GM12872 (cell line): ENCODE measurements at regions not wholly inside any gene's neighbourhood (a gene's known extent, or its start where the extent isn't known, plus 50 kb on each side); places are given as distances from the start of the nearest gene placed in this dataset.

Experiments
- CTCF ChIP-seq: IDR thresholded peaks from 3 replicates; pipeline ENCODE4 v1.5.1; 2011; ENCODE audit warnings: low read depth, mild to moderate bottlenecking, low read length, moderate library complexity; ENCODE audit not compliant: insufficient read depth

GRCh38 chr4:177087499-177087898 is 222.2 kb upstream of the NEIL3 start:
- TF ChIP-seq CTCF = no peak

GRCh38 chr4:177091515-177091914 is 218.2 kb upstream of the NEIL3 start:
- no peak for TF ChIP-seq CTCF

GRCh38 chr4:177092807-177093206 is 216.9 kb upstream of the NEIL3 start:
- no peak for TF ChIP-seq CTCF

- TF ChIP-seq CTCF = no peak
Measured at GRCh38 chr4:177093964-177094363, 215.7 kb upstream of the NEIL3 start.

GRCh38 chr4:177097291-177097690 is 212.4 kb upstream of the NEIL3 start:
- no peak for TF ChIP-seq CTCF

GRCh38 chr4:177099211-177099610 is 210.5 kb upstream of the NEIL3 start:
- no peak for TF ChIP-seq CTCF

- no peak for TF ChIP-seq CTCF
Measured at GRCh38 chr4:177100307-177100706, 209.4 kb upstream of the NEIL3 start.

GRCh38 chr4:177103619-177104018 is 206.1 kb upstream of the NEIL3 start:
- TF ChIP-seq CTCF = no peak
